ENCODE measurements at regions not wholly inside any gene's neighbourhood (a gene's known extent, or its start where the extent isn't known, plus 50 kb on each side); places are given as distances from the start of the nearest gene placed in this dataset.

DNA sequence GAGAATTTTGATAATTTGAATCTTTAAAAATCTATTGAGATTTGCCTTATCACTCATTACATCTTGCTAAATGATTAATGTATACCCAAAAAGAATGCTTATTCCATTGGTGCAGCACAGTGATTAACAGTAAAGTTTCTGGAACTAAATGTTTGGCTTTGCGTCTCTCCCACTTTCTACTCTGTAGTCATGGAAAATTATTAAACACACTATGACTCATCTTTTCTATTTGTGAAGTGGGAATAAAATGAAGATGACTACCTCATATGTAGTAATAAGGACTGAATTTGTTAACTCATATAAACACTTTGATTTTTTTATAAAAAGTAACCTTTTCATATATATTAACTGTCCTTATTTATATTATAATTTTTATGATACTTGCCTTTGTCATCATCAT lies 118.1 kb downstream of the RERGL start:
- TF ChIP-seq, protein P1, sequence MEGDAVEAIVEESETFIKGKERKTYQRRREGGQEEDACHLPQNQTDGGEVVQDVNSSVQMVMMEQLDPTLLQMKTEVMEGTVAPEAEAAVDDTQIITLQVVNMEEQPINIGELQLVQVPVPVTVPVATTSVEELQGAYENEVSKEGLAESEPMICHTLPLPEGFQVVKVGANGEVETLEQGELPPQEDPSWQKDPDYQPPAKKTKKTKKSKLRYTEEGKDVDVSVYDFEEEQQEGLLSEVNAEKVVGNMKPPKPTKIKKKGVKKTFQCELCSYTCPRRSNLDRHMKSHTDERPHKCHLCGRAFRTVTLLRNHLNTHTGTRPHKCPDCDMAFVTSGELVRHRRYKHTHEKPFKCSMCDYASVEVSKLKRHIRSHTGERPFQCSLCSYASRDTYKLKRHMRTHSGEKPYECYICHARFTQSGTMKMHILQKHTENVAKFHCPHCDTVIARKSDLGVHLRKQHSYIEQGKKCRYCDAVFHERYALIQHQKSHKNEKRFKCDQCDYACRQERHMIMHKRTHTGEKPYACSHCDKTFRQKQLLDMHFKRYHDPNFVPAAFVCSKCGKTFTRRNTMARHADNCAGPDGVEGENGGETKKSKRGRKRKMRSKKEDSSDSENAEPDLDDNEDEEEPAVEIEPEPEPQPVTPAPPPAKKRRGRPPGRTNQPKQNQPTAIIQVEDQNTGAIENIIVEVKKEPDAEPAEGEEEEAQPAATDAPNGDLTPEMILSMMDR (IDR thresholded peaks at IDR 0.05) = no peak
- TF ChIP-seq POLR2A (IDR thresholded peaks at IDR 0.05) (no peak), POLR2AphosphoS5 (IDR thresholded peaks at IDR 0.05) (no peak)
